Ovary (tissue), 3 donors: ENCODE measurements at regions not wholly inside any gene's neighbourhood (a gene's known extent, or its start where the extent isn't known, plus 50 kb on each side); places are given as distances from the start of the nearest gene placed in this dataset.
"Not testable (repeated sequence)": the region's sequence is repeated elsewhere in the genome, so short reads cannot be mapped to it uniquely, and the experiment has no call there.

Experiments used
- CTCF ChIP-seq, 3 donors: fragments of 450-650 bp in 2 of 3; fragments of 200-600 bp in 1 of 3; IDR thresholded peaks; one replicate each; pipeline versions ENCODE4 v1.5.1 to v1.8.0; 2016 to 2022; ENCODE audit warnings: antibody characterized with exemption in 3 of 3, mild to moderate bottlenecking in 1 of 3
- EP300 ChIP-seq: sonication (generic); formaldehyde crosslinking; IDR thresholded peaks from one replicate; pipeline ENCODE4 v1.6.1; 2017; ENCODE audit warnings: antibody characterized with exemption
- POLR2A ChIP-seq: fragments of 450-650 bp; IDR thresholded peaks from one replicate; pipeline ENCODE4 v1.6.1; 2017; ENCODE audit warnings: antibody characterized with exemption, mild to moderate bottlenecking, moderate library complexity
- donor health status: DM: no; HTN: no; CAD: no.

- not testable (repeated sequence) for TF ChIP-seq CTCF (IDR thresholded peaks at IDR 0.05); EP300; POLR2A
Observed at GRCh38 chr14:89660625-89661233, 243.7 kb upstream of the FOXN3 start.
